Esophagus squamous epithelium (tissue), 5 donors: ENCODE measurements at regions not wholly inside any gene's neighbourhood (a gene's known extent, or its start where the extent isn't known, plus 50 kb on each side); places are given as distances from the start of the nearest gene placed in this dataset.
A peak's percentile ranks its signal among the peaks of the same experiment; 100 is the strongest.

Source experiments
- DNase-seq: peaks from one replicate; lab custom pipeline; 2025; lab: John Stamatoyannopoulos, UW
- H3K27ac ChIP-seq, 4 donors: fragments of 200-600 bp; sonication (generic); one replicate each; pipeline ENCODE4 v1.5.1; 2016 to 2019; ENCODE audit warnings: mild to moderate bottlenecking in 1 of 4
- H3K27me3 ChIP-seq, 4 donors: fragments of 200-600 bp; sonication (generic); 1 replicate in 3 of 4; 2 replicates in 1 of 4; pipeline versions ENCODE4 v1.5.1 to v1.6.0; 2017 to 2021; ENCODE audit warnings: antibody characterized with exemption in 1 of 4
- H3K36me3 ChIP-seq, 3 donors: fragments of 200-600 bp; sonication (generic); one replicate each; pipeline ENCODE4 v1.5.1; 2016 to 2019
- H3K4me1 ChIP-seq, 3 donors: fragments of 200-600 bp; sonication (generic); one replicate each; pipeline ENCODE4 v1.5.1; 2017 to 2019
- H3K4me3 ChIP-seq, 4 donors: fragments of 200-600 bp; sonication (generic); 1 replicate in 3 of 4; 2 replicates in 1 of 4; pipeline ENCODE4 v1.5.1; 2016 to 2019; ENCODE audit warnings: mild to moderate bottlenecking in 2 of 4, moderate library complexity in 1 of 4
- H3K9me3 ChIP-seq, 3 donors: fragments of 200-600 bp; sonication (generic); one replicate each; pipeline ENCODE4 v1.5.1; 2016 to 2019
- POLR2A ChIP-seq, 4 donors: fragments of 450-650 bp; IDR thresholded peaks; one replicate each; pipeline ENCODE4 v1.6.1; 2017; ENCODE audit warnings: antibody characterized with exemption in 4 of 4, mild to moderate bottlenecking in 4 of 4, moderate library complexity in 3 of 4
- WGBS, 2 donors: methylation state at CpG; one replicate each; pipeline ENCODE4 v1.1.5; 2018; 5-methylcytosine and 5-hydroxymethylcytosine counted together
- intact Hi-C: fragments of 100-400 bp; cut with DNase I; formaldehyde crosslinking; loops from one replicate; pipeline ENCODE4 v1.15.0; 2022
- TF ChIP-seq, protein P1 (sequence below), 6 experiments: fragments of 450-650 bp in 4 of 6; fragments of 200-600 bp in 2 of 6; sonication (generic) in 2 of 6; IDR thresholded peaks; one replicate each; pipeline ENCODE4 v1.5.1; 2016 to 2019; ENCODE audit warnings: antibody characterized with exemption in 6 of 6, mild to moderate bottlenecking in 4 of 6, moderate library complexity in 4 of 6
- donor health status: DM: yes; HTN: yes; CAD: no.

DNA sequence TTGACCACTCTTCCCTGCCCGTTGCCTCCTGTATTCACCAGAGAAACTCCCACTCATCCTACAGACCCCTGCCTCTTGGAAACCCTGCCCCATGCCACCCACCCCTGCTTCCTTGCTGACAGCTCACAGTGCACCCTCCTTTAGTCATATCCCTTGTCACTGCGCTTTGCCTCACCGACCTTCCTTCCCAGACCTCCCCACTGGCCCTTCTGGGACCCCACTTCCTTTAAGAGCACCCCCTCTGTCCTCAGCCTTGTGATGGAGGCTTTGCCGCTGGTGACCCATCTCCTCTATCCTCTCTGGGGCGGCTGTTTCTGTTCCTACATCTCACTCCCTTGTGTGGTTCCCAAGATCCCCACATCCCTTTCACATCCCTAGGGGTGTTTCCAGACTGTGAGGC, 92.8 kb upstream of the ZMIZ1 start:
- Histone ChIP-seq H3K36me3 (no peaks in the 10 kb centered on the region), H3K27me3 (no peaks in the 10 kb centered on the region), H3K4me1 (peaks cover 36 to 48% (median 39%) of the 10 kb centered on the region in 3 donors), H3K27ac (no peak overlapping the region), H3K9me3 (no peaks in the 10 kb centered on the region), H3K4me3 (no peak overlapping the region)
- 91 to 95% methylated on average over 5 of the region's 5 CpGs for WGBS, 2 donors
- intact Hi-C loops, result no loop called here
- no peak for TF ChIP-seq POLR2A (IDR thresholded peaks at IDR 0.05)
- TF ChIP-seq, protein P1, sequence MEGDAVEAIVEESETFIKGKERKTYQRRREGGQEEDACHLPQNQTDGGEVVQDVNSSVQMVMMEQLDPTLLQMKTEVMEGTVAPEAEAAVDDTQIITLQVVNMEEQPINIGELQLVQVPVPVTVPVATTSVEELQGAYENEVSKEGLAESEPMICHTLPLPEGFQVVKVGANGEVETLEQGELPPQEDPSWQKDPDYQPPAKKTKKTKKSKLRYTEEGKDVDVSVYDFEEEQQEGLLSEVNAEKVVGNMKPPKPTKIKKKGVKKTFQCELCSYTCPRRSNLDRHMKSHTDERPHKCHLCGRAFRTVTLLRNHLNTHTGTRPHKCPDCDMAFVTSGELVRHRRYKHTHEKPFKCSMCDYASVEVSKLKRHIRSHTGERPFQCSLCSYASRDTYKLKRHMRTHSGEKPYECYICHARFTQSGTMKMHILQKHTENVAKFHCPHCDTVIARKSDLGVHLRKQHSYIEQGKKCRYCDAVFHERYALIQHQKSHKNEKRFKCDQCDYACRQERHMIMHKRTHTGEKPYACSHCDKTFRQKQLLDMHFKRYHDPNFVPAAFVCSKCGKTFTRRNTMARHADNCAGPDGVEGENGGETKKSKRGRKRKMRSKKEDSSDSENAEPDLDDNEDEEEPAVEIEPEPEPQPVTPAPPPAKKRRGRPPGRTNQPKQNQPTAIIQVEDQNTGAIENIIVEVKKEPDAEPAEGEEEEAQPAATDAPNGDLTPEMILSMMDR (IDR thresholded peaks at IDR 0.05), result no peak
- no peak for DNase-seq

DNA sequence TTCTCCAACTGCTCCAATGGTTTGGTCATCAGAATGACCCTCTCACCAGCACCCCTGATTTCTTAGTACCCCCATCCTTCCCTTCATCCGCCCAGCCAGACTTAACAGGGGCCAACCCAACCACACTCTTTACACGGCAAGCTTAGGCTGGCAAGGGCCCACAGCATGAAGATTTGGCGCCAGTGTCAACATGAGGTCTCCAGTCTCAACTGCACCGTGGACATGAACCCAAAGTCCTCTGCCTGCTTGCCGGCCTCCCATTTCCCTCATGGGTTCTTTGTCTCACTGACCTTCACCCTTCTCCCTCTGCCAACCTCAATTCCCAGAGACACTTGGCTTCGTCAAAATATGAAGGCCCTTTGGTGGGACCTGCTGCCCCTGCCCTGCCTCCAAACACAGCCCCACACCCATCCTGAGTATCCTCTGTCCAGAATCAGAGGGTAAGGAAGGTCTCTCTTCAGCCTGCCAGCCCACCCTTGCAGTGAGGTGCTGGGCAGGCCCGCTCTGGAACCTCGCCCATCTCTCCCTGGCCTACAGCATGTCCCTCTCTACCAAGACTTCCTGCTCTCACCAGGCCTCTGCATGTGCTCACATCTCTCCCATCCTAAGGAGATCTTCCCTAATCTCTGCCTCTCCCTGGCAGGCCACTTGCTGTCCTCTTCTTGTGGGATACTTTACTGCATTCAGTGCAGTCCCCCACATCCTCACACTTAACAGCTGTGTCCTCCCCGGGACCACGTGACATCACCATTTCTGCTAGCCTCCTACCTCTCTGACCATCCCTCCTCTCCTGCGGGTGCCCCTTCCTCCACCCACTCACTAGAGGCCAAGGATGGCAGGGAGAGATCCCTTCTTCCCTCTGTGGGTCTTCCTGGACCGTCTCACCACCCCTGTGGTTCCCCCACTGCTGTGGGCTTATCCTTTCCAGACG, 91.7 kb upstream of the ZMIZ1 start:
- Histone ChIP-seq H3K4me1 (peaks cover 34 to 44% (median 39%) of the 10 kb centered on the region in 3 donors), H3K9me3 (no peaks in the 10 kb centered on the region), H3K36me3 (no peaks in the 10 kb centered on the region), H3K27me3 (no peaks in the 10 kb centered on the region), H3K27ac (peak overlapping the region in 2 of 4 donors; percentile 15 to 50), H3K4me3 (no peak overlapping the region)
- WGBS, 2 donors, result 90% methylated on average over 13 of the region's 13 CpGs
- DNase-seq, result no peak
- TF ChIP-seq, protein P1 (IDR thresholded peaks at IDR 0.05), result no peak
- no peak for TF ChIP-seq POLR2A (IDR thresholded peaks at IDR 0.05)
- intact Hi-C loops, result no loop called here

DNA sequence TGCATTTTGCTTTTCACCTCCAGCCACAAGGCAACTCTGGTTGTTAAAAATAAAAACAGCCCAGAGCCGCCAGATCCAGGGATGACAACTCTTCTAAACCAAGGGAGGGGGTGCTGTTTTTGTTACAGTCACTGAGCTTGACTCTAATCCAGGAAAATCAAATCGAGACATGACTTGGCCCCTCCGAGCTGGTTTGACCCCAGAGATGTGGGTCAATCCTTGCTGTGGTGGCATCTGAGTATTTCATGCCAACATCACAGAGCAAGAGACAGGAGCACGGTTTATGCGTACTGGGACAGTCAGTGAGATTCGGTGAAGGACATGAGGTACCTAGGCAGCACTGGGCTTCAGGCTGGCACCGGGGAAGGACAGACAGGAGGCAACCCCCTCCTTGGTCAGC, 88.8 kb upstream of the ZMIZ1 start:
- Histone ChIP-seq H3K4me3 (no peak overlapping the region), H3K4me1 (peaks cover 9 to 18% (median 15%) of the 10 kb centered on the region in 3 donors), H3K36me3 (no peaks in the 10 kb centered on the region), H3K27ac (no peak overlapping the region), H3K9me3 (no peaks in the 10 kb centered on the region), H3K27me3 (no peaks in the 10 kb centered on the region)
- intact Hi-C loops, result no loop called here
- DNase-seq, result no peak
- TF ChIP-seq, protein P1 (IDR thresholded peaks at IDR 0.05), result no peak
- TF ChIP-seq POLR2A (IDR thresholded peaks at IDR 0.05), result no peak
- 82 to 92% methylated on average over 3 to 6 of the region's 7 CpGs for WGBS, 2 donors

DNA sequence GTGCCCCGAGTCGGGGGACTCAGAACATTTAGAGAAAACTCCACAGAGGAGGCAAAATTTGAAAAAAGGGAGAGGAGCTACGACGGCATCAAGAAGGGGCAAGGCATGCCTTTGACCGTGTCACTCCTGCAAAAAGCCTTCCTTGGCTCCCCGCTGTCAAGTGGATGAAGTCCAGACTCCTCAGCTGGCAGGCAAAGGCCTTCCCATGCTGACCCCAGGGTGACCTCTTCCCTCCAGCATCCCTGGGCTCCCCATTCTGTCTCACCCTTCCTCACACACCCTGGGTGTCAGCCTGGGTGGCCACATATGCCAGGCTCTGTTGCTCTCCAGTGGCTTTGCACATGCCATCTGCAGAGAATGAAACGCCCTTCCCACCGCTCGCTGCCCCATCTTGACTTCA, 88.4 kb upstream of the ZMIZ1 start:
- Histone ChIP-seq H3K4me3 (no peak overlapping the region), H3K4me1 (peaks cover 8 to 14% (median 12%) of the 10 kb centered on the region in 3 donors), H3K27me3 (no peaks in the 10 kb centered on the region), H3K9me3 (no peaks in the 10 kb centered on the region), H3K27ac (no peak overlapping the region), H3K36me3 (no peaks in the 10 kb centered on the region)
- TF ChIP-seq POLR2A (IDR thresholded peaks at IDR 0.05), result no peak
- TF ChIP-seq, protein P1 (IDR thresholded peaks at IDR 0.05), result no peak
- no peak for DNase-seq
- intact Hi-C loops, result no loop called here
- 83 to 87% methylated on average over 9 of the region's 9 CpGs for WGBS, 2 donors

DNA sequence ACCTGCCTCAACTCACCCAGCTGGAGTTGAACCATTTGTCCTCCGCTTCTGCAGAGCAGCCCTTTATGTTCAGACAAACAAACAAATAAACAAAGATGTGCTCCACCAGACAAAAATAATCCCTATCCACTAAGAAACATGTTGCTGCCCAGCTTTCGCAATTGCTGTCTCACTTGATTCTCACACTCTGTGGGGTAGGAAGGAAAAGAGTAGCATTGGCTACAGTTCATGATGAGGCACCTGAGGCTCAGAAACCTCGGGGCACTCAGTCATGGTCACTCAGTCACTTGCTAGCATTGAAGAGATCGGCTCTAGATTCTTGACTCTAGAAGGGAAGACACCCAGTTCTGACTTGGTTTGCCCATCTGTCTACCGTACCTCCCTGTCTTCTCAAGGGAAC, 88.0 kb upstream of the ZMIZ1 start:
- DNase-seq, result no peak
- Histone ChIP-seq H3K27ac (no peak overlapping the region), H3K9me3 (no peaks in the 10 kb centered on the region), H3K36me3 (no peaks in the 10 kb centered on the region), H3K27me3 (no peaks in the 10 kb centered on the region), H3K4me1 (peaks cover 8 to 14% (median 12%) of the 10 kb centered on the region in 3 donors), H3K4me3 (no peak overlapping the region)
- TF ChIP-seq, protein P1 (IDR thresholded peaks at IDR 0.05), result no peak
- no peak for TF ChIP-seq POLR2A (IDR thresholded peaks at IDR 0.05)
- WGBS, 2 donors, result 69 to 80% methylated on average over 4 to 5 of the region's 5 CpGs
- intact Hi-C loops, result no loop called here
